ENCODE measurements at regions not wholly inside any gene's neighbourhood (a gene's known extent, or its start where the extent isn't known, plus 50 kb on each side); places are given as distances from the start of the nearest gene placed in this dataset.

DNA sequence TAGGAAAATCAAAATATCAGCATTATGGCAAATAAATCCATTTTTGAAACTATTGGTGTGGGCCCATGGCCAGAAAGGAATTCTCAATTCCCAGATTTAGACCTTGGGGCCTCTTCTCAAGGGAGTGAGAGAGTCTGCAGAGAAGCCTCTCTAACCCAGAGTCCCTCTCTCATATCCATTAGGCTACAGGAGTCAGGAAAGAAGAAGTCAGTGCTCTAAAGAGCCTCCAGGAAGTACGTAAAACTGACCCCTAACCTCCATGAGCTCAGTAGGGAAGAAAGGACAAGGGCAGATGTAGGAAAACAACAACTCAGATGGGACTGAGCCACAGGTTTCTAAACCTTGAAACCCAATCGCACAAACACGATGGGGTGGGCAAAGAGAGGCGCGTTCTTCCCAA, 479.9 kb upstream of the TNP1 start:
- no peak for DNase-seq (ENCODE audit: low spot score)

DNA sequence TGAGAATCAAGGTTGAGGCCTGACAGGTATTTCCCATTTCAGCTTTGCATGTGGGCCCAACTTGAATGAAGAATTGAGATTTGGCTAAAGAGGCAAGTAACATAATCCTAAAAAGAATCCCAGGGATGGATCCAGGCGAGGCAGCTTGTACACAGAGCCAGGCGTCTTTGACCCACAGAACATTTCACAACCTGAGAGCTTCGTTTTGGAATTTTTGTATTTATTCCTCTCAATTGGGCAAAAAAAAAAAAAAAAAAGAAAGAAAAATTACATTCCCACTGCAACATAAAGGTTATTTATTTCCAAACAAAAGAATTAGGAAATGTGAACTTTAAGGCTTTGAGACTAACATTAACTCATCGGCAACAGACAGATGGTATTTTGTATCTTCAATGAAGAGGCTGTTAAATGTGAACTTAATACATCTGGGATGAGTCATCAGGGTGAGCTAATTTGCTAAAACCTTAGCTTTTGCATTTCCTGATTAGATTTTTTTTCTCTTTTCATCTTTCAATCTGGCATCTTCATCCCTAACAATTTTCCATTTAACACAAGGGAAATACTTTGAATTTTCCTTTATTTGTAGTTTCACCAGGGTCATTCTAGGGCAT, 478.5 kb upstream of the TNP1 start:
- DNase-seq (ENCODE audit: low spot score), result no peak

DNA sequence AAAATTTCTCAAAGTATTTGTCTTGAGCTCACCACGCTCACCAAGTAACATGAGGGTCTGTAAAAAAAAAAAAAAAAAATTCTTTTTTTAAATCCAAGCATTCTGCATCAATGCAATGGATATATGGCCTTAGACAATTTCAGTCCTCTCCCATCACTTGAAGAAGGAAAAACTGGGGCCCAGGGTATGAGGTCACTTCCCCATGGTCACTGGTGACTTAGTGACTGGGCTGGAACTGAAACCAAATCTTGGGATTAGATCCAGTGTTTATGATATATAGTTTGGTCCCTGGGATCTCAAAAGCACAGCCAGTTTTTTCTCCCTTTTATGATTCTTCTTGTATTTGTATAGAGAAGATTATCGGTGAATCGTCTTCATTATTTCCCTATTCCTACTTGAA, 477.9 kb upstream of the TNP1 start:
- no peak for DNase-seq (ENCODE audit: low spot score)

DNA sequence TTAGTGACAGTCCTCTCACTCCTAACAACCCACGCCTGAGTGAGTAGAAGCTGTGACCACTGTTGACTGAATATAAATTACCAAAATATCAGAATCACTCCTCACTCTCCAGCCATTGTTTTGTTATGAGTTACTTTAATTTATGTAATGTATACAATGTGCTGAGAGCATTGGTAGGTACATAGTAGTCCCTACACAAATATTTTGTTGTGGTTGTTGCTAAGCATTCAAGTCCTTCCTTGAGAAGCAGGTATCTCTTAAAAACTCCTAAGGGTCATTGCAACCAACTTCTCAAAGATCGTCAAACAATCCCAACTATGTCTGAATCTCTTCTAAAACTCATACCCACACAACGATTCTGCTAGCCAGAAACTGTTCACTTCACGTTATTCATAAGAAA, 476.8 kb upstream of the TNP1 start:
- no peak for DNase-seq (ENCODE audit: low spot score)

DNA sequence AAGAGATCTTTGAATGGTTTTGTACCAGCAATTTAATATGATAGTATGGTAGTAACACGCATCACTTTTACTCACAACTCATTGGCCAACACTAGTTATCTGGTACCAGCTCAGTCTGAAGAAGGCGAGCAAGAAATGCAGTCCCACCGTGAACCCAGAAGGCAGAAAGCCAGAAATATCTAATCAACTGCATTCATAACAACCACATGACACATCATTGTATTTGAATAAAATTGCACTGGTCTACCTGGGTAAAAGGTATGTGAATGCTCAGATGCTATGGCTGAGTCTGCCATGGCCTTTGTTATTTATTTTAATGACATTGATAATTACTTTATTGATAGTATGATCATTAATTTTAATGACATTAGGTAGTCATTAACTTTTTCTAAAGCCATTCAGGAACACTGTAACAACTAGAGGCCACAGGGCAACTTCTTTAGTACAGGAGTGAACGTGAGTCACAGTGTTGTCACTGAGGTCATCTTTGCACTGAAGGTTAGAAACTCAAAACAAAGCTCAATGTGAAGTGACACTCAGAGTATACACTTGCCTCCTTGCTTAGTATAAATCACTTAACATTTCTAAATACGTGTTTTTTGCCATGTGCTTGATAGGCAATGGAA, 475.6 kb upstream of the TNP1 start:
- DNase-seq (ENCODE audit: low spot score), result no peak

DNA sequence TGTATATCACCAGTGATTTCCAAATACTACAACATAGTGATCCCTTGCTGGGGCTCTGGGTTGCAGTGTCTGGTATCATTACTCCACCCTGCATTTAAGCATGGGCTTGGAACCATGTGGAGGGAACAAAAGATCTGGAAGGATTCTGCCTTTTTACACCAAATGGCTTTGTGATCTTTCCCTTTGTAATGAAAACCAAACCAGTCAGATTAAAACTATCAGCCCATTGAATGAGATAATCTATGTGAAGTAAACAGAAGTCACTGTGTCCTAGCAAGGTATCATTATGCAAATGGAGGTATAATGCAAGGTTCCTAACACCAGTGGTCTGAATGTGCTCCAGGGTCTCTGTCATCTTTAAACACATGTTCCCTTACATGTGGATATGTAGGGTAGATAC, 474.7 kb upstream of the TNP1 start:
- DNase-seq (ENCODE audit: low spot score), result no peak

DNA sequence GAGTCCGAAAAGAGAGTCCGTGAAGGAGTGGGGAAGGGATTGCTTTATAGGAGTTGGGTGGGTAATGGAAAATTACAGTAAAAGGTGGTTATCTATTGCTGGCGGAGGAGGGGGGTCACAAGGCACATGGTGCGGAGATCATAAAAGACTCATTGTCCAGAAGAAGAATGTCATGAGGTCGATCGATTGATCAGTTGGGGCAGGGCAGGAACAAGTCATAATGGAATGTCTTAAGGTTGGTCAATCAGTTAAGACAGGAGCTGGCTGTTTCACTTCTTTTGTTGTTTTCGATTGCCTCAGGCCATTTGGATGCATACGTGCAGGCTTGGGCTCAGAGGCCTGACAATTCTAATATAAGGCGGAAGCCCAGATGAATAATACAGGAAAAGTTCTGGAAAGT, 473.0 kb upstream of the TNP1 start:
- DNase-seq (ENCODE audit: low spot score), result no peak

DNA sequence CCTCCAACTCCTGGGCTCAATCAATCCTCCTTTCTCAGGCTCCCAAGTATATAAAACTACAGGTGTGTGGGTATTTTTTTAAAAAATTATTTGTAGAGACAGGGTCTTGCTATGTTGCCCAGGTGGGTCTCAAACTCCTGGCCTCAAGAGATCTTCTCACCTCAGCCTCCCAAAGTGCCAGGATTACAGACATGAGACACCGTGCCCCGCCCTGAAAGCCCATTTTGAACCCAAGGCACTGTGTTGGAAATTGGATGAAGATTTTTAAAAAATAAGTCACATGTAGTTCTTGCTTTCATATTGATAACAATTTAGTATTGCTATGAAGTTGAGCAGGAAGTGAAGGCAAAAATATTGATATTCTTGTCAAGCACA, 472.5 kb upstream of the TNP1 start:
- no peak for DNase-seq (ENCODE audit: low spot score)

DNA sequence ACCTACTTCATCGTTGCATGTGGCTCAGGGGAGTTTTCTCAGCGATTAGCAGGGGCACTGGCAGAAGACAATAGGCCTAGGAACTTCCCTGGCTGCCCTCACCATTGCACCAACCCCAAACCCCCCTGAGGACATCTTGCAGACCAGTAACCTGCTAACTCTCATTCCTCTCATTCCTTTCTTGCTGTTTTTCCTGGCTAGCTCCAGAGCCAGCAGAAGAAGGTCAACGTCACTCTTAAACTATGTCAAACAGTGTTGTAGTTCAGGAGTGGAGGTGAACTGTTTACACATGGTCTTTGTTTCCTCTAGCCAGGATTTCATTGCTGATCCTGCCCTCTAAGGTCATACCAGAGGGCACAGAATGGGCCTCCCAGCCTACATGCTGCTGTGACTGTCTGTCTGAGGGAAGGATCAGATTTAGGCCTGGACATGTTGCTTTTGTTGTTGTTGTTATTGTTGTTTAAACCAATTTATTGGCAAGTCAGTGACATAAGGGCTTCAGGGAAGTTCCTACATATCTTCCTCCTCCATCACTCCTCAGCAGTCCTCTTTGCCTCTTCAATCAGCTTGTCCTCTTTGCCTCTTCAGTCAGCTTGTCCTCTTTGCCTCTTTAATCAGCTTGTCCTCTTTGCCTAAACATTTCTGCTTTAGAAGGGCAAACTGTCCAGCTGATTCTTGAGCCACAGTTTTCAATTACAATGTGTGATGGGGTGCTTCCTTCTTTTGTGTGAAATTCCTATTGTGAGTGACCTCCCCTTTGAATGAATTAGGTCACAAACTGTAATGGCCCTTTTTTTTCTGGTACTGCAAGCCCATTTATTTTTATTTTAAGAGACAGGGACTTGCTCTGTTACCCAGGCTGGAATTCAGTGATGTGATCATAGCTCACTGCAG, 471.9 kb upstream of the TNP1 start:
- DNase-seq (ENCODE audit: low spot score), result no peak

DNA sequence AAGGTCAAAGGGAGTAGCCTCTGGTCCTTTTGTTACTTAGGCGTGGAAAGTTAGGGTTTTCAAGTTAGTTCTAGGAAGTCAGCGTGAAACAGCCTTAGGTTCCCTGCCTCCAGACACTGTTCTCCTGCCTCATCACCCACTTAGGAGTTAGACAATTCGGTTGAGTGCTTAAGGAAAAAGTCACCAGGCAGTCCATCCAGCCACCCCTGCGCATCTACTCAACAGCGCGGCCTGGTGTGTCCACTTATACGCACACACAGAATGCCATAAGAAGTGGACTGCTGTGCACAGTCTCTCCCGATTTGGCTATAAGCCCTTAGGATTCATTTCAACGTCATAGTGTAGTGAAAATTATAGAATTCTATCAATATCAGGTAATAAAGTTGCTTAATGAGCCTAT, 470.8 kb upstream of the TNP1 start:
- DNase-seq (ENCODE audit: low spot score), result no peak

DNA sequence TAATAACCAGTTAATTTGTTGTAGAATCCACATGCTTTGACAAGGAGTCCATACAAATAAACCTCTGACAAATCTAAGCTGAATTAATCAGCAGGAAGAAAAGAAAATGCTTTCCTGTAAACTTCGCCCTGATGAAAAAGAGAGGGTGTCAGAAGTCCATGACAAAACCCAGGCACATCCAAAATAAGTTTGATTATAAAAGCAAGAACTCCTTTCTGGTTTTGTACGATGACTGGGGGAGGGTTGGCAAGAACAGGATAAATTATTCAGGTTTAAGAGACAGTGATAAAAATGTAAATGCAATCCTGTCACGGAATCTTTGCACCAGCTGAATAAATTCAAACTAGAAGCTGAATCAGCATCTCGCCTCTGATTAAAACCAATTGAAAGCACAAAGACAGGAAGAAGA, 469.2 kb upstream of the TNP1 start:
- DNase-seq (ENCODE audit: low spot score), result no peak

DNA sequence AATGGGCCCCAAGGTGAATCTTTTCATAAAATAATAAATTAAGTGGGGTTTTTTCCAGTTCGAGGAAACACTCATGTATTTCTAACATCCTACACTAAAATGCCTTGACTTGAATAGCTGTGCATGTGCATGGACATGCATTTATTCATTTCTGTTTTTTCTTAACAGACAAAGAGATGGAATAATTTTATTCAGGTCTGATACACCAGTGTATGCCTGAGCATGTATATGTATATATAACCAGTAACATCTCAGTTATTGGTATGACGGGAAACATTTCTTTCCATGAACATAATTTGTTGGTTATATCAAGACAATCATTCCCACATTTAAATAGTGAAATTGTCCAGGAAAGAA, 468.7 kb upstream of the TNP1 start:
- DNase-seq (ENCODE audit: low spot score), result no peak

DNA sequence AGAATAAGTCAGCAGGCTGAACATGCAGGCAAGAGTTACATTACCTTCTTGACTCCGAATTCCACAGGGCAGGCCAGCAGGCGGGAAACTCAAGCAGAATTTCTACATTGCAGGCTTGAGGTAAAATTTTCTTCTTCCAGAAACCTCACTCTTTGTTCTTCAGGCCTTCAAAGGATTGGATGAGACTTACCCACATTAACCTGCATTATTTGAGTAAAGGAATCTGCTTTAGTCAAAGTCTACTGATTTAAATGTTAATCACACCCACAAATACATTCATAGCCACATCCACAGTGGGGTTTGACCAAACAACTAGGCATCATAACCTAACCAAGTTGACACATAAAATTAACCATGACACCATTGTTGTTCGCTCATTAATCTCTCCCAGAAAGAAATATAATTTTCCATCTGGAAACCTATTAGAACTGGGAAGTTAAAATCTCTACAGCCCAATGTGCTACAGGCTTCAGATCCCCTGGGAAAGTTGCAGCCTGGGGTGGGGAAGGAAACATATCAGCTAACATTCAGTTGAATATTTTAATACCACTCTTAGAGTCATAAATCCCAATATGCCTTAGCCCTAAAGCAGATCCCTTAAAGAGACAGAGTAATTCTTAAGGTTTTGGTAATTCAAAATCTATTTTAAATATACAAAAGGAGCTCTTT, 468.2 kb upstream of the TNP1 start:
- DNase-seq (ENCODE audit: low spot score), result no peak

DNA sequence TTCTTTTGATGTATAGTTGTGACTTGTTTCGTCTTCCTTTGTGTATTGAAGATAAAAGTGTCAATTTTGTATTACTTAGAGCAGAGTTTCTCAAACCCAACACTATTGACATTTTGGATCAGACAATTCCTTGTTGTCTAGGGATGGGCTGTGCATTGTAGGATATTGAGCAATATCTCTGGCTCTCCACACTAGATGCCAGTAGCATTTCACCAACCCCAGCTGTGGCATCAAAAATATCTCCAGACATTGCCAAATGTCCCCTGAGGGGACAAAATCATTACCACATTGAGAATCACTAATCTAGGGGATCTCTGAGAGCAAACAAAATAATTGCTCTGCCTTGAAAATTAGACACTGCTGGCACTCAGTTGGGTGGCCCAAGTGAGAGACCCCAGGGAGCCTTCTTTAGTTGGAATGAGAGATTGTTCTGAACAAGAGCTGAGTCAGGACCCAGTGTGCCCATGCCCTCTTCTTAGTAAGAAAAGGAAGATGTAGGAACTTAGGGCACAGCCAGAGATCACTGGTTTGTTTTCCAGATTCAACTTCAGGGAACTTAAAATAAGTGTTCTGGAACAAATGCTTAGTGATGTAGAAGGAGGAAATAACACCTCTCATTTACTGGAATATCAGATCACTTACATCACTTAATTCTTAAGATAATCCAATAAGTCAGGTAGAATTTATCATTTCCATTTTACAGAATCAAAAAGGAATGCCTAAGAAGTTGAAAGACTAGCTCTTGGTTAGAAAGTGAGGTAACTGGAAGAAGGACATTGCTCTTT, 466.6 kb upstream of the TNP1 start:
- DNase-seq (ENCODE audit: low spot score), result no peak

DNA sequence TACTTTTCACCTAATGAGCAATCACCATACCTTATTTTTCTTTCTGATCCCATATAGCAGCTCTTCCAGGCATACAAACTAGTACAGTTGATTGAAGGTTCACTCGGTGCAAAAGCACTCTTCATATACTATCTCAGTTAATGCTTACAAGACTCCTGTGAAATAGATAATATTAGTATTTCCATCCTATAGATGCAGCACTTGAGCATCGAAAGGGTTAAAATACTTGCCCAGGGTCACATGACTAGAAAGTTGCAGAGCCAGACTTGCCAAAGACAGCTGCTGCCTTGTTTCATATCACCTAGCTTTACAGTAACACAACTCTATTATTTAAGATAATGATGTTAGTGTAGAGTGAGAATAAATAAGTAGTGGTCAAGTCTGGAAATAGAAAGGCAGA, 466.0 kb upstream of the TNP1 start:
- no peak for DNase-seq (ENCODE audit: low spot score)

DNA sequence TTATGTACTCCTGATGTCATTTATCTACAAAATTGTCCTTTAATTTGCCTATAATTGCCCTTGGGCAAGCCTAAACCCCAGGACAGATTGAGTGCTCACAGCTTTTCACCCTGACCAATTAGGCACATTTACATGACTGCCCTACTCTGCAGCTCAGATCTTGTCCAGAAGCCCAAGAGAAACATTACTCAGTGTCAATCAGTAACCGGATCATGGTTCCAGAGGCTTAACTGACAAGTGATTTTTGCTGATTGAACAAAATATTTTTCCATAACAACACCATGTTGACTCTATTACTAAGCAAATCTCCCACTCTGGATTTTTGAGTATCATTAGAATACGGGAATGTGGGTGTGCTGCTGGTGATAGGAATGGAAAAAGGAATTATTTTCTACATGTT, 465.4 kb upstream of the TNP1 start:
- no peak for DNase-seq (ENCODE audit: low spot score)

DNA sequence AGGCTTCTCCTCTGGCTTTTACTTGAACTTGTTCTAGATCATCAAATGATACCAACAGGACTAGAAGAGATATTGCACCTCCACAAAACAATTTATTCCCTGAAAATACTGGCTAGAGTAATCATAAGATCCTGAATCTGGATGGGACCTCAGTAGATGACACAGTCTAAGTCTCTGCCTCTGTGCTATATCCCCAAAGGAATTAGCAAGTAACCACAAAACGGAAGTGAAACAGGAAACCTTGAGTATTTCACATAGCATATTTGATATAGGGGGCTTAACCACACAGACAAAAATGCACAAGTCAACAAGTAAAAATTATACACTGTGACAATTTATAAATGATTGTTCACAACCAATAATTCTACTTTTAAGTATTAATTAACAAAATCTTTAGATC, 456.9 kb upstream of the TNP1 start:
- DNase-seq (ENCODE audit: low spot score), result no peak

DNA sequence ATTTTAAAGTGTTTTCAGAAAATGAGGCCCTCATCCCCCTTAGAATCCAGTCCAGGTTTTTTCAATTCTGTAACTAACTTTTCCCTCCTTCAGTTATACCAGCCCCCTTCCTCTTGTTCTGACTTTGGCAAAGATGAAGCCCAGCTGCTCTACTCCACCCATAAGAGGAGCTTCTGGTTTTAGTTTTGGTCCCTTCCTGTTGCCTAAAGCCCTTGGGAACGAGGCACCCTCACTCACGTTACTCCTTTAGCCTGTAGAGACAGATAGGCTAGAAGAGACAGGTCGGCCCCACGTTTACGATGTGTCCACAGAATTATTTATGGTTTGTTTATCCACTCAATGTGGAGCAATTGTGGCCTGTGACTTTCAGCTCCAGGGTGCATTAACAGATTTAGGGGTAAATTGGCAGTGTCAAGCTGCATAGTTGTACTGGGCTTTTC, 454.2 kb upstream of the TNP1 start:
- DNase-seq (ENCODE audit: low spot score), result no peak

DNA sequence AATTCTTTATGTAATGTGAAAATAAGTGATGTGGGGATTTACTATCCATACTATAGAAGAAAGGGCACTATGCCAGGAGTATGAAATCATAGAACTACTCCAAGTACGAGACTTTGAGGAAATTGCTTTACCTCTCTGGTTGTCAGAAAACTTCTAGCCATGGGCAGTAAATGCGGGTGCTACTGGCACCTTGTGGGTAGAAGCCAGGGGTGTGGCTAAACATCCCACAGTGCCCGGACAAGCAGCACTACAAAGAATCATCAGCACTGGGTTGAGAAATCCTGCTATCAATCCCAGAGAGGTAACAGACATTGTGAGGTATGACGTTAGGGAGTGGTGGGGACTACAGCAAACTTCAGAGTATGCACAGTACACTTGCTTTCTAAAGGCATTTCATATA, 453.5 kb upstream of the TNP1 start:
- DNase-seq (ENCODE audit: low spot score), result no peak

DNA sequence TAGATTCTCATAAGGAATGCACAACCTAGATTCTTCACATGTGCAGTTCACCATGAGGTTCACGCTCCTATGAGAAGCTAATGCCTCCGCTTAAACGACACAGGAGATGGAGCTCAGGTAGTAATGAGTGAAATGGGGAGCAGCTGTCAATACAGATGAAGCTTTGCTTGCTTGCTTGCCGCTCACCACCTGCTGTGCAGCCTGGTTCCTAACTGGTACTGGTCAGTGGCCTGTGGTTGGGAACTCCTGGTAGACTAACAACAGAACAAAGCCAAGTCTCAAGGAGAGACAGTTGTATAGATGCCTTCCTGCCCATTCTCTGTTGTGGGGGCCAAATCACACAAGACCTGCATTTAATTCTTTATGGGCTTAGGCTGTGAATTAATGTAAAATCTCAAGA, 449.2 kb upstream of the TNP1 start:
- DNase-seq (ENCODE audit: low spot score), result no peak

DNA sequence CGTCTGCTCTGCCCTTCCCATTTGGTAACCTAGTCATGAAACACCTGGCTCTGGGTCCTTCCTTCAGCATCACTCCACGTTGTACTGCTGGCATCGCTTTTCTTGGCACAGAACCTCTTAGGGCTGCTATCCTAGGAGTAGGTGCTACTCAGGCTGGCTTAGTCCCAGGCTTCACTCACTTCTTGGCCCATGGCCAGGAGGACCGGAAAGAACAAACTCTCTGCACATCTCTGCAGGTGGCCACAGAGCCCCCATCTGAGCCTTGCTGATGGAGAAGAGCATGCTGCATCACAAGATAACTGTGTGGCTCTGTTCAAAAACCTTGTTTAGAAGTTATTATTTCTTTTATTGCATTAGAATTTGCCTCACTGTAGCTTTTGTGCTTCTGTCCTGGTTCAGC, 447.2 kb upstream of the TNP1 start:
- DNase-seq (ENCODE audit: low spot score), result no peak

DNA sequence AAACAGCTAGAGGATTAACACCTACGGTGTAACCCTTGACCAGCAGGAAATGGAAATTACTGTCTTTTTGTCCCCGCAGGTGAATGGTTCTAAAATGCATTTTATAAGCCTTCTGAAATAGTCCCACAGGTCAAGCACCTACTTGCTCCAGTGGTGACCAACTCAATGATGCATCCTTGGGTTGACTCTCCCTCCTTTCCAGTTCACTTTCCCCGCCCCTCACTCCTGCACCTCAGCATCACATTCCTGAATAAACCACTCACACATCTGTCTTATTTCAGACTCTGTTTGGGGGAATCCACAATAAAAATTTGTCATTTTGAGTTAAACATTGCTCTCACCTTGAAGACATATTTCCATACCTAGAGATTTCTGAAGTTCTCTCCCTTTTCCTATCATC, 446.0 kb upstream of the TNP1 start:
- no peak for DNase-seq (ENCODE audit: low spot score)
